Liver (tissue), 8 donors: ENCODE measurements at regions not wholly inside any gene's neighbourhood (a gene's known extent, or its start where the extent isn't known, plus 50 kb on each side); places are given as distances from the start of the nearest gene placed in this dataset.
"Not testable (repeated sequence)": the region's sequence is repeated elsewhere in the genome, so short reads cannot be mapped to it uniquely, and the experiment has no call there.

Experiments used
- DNase-seq: peaks from one replicate; pipeline ENCODE4 v3.0.0-alpha.2; 2017; ENCODE audit warnings: low spot score
- H3K27ac ChIP-seq, 2 donors: one replicate each; pipeline ENCODE4 v1.7.0; 2013; ENCODE audit warnings: inconsistent platforms in 2 of 2, low read length in 2 of 2, control low read depth in 1 of 2, low read depth in 1 of 2, mild to moderate bottlenecking in 1 of 2
- H3K27me3 ChIP-seq, 4 donors: one replicate each; pipeline versions ENCODE4 v1.6.1 to v1.7.0; 2013; ENCODE audit warnings: low read length in 3 of 4, inconsistent platforms in 1 of 4, mild to moderate bottlenecking in 1 of 4, moderate library complexity in 1 of 4; ENCODE audit not compliant: control insufficient read depth in 4 of 4, insufficient read depth in 4 of 4
- H3K36me3 ChIP-seq, 4 donors: one replicate each; pipeline versions ENCODE4 v1.6.1 to v1.7.0; 2013; ENCODE audit warnings: low read length in 3 of 4, mild to moderate bottlenecking in 3 of 4, low read depth in 1 of 4, moderate library complexity in 1 of 4; ENCODE audit not compliant: control insufficient read depth in 4 of 4, insufficient read depth in 3 of 4
- H3K4me1 ChIP-seq, 4 donors: one replicate each; pipeline versions ENCODE4 v1.6.1 to v1.7.0; 2013; ENCODE audit warnings: low read length in 3 of 4, mild to moderate bottlenecking in 3 of 4, moderate library complexity in 1 of 4; ENCODE audit not compliant: control insufficient read depth in 4 of 4, insufficient read depth in 4 of 4
- H3K4me3 ChIP-seq, 3 donors: one replicate each; pipeline versions ENCODE4 v1.6.1 to v1.7.0; 2013; ENCODE audit warnings: low read length in 3 of 3, control low read depth in 1 of 3, low read depth in 1 of 3, mild to moderate bottlenecking in 1 of 3
- H3K9ac ChIP-seq, 2 donors: one replicate each; pipeline ENCODE4 v1.7.0; 2013; ENCODE audit warnings: low read length in 2 of 2, mild to moderate bottlenecking in 2 of 2, moderate library complexity in 2 of 2, control low read depth in 1 of 2, low read depth in 1 of 2
- H3K9me3 ChIP-seq, 4 donors: one replicate each; pipeline versions ENCODE4 v1.6.1 to v1.7.0; 2013; ENCODE audit warnings: low read length in 3 of 4; ENCODE audit not compliant: control insufficient read depth in 4 of 4
- EGR1 ChIP-seq, 2 donors: IDR thresholded peaks; 2 replicates each; pipeline ENCODE4 v1.6.1; 2016 to 2018; ENCODE audit warnings: antibody characterized with exemption in 2 of 2, low read depth in 2 of 2
- FOXA2 ChIP-seq: IDR thresholded peaks from 2 replicates; pipeline ENCODE4 v1.6.1; 2016; ENCODE audit warnings: antibody characterized with exemption
- GABPA ChIP-seq, 2 donors: IDR thresholded peaks in 1 of 2; conservative IDR thresholded peaks in 1 of 2; 2 replicates each; pipeline ENCODE4 v1.6.1; 2016; ENCODE audit warnings: antibody characterized with exemption in 2 of 2, mild to moderate bottlenecking in 1 of 2, moderate library complexity in 1 of 2
- HNF4A ChIP-seq, 2 donors: conservative IDR thresholded peaks; 2 replicates each; pipeline ENCODE4 v1.6.1; 2016; ENCODE audit warnings: antibody characterized with exemption in 2 of 2, mild to moderate bottlenecking in 2 of 2
- HNF4G ChIP-seq: IDR thresholded peaks from 2 replicates; pipeline ENCODE4 v1.6.1; 2016; ENCODE audit warnings: antibody characterized with exemption
- JUND ChIP-seq, 2 donors: IDR thresholded peaks; 2 replicates each; pipeline ENCODE4 v1.6.1; 2016; ENCODE audit warnings: antibody characterized with exemption in 2 of 2
- NR2F2 ChIP-seq: IDR thresholded peaks from 2 replicates; pipeline ENCODE4 v1.6.1; 2016; ENCODE audit warnings: antibody characterized with exemption
- RAD21 ChIP-seq, 2 donors: IDR thresholded peaks; 2 replicates each; pipeline ENCODE4 v1.6.1; 2016; ENCODE audit warnings: antibody characterized with exemption in 2 of 2, mild to moderate bottlenecking in 2 of 2
- RXRA ChIP-seq, 2 donors: IDR thresholded peaks; 2 replicates each; pipeline ENCODE4 v1.6.1; 2017 to 2018; ENCODE audit warnings: antibody characterized with exemption in 2 of 2, mild to moderate bottlenecking in 1 of 2
- WGBS: extraction: QIAGEN DNeasy Blood & Tissue Kit; methylation state at CpG from one replicate; pipeline ENCODE4 v1.1.7; 2013; 5-methylcytosine and 5-hydroxymethylcytosine counted together
- TF ChIP-seq, protein P1 (sequence below): IDR thresholded peaks from 2 replicates; pipeline ENCODE4 v1.6.1; 2016; ENCODE audit warnings: antibody characterized with exemption
- TF ChIP-seq, protein P2 (sequence below): IDR thresholded peaks from 2 replicates; pipeline ENCODE4 v1.6.1; 2016; ENCODE audit warnings: antibody characterized with exemption
- TF ChIP-seq, protein P3 (sequence below): IDR thresholded peaks from 2 replicates; pipeline ENCODE4 v1.6.1; 2016; ENCODE audit warnings: antibody characterized with exemption
- TF ChIP-seq, protein P4 (sequence below): IDR thresholded peaks from 2 replicates; pipeline ENCODE4 v1.6.1; 2016; ENCODE audit warnings: antibody characterized with exemption, mild to moderate bottlenecking
- TF ChIP-seq, protein P5 (sequence below): fragments of 150-350 bp; IDR thresholded peaks from 2 replicates; pipeline ENCODE4 v1.5.1; 2017; ENCODE audit warnings: improper control_type of control experiment, low read depth, low read length; ENCODE audit not compliant: missing input control
- donor health status: healthy.
- donor health status: healthy.
- donor health status: healthy.
- donor health status: healthy.
- donor health status: healthy.

DNA sequence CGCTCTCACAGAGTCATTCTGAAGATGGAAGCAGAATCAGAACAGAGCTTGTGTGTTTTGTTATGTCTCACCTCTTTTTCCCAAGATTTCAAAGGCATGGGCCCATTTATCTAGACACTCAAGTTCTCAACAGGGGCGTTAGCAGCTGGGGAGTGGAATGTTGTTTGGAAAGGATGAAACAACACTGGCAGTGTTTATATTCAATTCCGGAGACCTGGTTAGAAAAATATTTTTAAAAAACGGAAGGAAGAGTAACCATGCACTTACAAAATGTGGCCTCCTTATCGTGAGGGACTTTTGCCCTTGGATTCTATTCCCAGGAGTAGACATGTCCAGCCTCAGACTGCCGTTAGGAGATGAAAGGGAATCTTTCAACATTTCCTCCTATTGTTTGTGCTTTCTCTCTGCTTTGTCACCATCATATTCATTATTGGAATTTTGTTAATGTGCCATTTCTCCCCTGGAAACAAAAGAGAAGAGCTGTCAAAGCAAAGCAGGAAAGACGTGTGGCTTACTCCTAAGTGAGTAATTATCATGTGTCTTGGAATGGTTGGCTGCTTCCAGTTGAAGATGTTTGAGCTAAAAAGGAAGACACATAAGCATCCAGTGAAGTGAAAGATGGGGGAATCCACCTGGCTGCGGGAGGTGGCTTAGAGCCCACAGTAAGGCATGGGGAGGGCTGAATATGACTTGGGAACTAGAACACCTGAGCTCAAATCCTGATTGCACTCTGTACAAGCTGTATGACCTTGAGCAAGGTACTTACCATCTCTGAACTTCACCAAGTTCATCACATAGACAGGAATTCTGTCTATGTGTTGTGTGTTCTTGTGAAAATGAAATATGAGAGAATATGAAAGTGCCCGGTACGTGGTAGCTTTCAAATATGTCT, 71.7 kb upstream of the JUN start:
- Histone ChIP-seq H3K9ac (no peak overlapping the region), H3K4me3 (no peak overlapping the region), H3K9me3 (no peaks in the 10 kb centered on the region), H3K4me1 (no peaks in the 10 kb centered on the region), H3K27me3 (no peaks in the 10 kb centered on the region), H3K27ac (no peak overlapping the region), H3K36me3 (no peaks in the 10 kb centered on the region)
- no peak for DNase-seq
- TF ChIP-seq RAD21 (IDR thresholded peaks at IDR 0.05): peak in 1 of 2 donors; percentile 13
- peak; percentile 56 for TF ChIP-seq NR2F2
- TF ChIP-seq, protein P1, sequence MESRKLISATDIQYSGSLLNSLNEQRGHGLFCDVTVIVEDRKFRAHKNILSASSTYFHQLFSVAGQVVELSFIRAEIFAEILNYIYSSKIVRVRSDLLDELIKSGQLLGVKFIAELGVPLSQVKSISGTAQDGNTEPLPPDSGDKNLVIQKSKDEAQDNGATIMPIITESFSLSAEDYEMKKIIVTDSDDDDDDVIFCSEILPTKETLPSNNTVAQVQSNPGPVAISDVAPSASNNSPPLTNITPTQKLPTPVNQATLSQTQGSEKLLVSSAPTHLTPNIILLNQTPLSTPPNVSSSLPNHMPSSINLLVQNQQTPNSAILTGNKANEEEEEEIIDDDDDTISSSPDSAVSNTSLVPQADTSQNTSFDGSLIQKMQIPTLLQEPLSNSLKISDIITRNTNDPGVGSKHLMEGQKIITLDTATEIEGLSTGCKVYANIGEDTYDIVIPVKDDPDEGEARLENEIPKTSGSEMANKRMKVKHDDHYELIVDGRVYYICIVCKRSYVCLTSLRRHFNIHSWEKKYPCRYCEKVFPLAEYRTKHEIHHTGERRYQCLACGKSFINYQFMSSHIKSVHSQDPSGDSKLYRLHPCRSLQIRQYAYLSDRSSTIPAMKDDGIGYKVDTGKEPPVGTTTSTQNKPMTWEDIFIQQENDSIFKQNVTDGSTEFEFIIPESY: no peak
- TF ChIP-seq, protein P2, sequence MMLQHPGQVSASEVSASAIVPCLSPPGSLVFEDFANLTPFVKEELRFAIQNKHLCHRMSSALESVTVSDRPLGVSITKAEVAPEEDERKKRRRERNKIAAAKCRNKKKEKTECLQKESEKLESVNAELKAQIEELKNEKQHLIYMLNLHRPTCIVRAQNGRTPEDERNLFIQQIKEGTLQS: no peak
- TF ChIP-seq, protein P3, sequence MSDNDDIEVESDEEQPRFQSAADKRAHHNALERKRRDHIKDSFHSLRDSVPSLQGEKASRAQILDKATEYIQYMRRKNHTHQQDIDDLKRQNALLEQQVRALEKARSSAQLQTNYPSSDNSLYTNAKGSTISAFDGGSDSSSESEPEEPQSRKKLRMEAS: peak; percentile 19
- 87% methylated on average over 10 of the region's 10 CpGs for WGBS

DNA sequence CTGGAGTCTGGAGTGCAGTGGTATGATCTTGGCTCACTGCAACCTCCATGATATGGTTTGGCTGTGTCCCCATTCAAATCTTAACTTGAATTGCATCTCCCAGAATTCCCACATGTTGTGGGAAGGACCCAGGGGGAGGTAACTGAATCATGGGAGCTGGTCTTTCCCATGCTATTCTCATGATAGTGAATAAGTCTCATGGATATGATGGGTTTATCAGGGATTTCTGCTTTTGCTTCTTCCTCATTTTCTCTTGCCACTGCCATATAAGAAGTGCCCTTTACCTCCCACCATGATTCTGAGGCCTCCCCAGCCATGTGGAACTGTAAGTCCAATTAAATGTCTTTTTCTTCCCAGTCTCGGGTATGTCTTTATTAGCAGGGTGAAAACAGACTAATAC, 72.4 kb upstream of the JUN start:
- 100% methylated on average over 1 of the region's 1 CpG for WGBS
- not testable (repeated sequence) for H3K27me3 ChIP-seq, H3K36me3 ChIP-seq

DNA sequence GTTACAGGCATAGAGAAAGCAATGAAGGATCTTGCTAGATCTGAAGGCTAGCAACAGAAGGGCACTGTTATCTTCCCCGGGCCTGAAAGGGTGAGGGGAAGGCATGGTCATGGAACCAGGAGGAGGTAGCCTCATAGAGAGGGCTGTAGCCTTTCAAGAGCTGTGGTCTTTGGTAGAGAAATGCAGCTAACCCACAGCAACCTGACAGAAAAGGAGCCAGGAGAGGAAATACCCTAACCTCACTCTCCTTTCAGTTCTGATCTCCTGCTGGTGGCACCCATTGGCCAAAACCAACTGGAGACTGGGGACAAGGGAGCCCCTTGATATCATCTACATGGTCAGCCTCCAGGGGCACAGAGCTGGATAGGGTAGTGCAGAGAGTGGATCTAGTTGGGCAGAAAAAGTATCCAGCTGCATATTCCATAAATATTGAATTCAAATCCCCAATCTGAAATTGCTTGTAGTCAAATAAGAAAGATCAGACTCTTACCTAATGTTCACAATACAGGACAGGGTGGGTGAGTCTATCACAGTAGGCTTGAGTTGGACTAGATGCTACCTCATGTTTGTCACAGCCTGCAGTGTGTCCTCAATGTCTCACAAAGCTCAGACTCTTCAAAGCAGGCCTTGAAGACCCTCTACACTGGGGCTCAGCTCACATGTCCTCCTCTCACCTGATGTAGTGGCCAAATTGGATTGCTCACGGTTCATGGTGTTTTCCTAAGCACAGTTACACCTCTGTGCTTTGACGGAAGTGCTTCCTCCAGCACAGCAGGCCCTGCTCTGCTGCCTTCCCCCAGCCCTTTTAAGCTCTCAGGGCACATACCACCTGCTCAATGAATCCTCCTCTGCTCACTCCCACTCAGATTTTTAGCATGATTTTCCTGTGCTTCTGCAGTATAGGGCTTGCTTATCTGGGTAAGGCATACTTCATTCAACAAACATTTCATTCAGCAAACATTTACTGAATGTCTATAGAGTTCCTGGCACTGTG, 74.1 kb upstream of the JUN start:
- no peak overlapping the region for H3K27ac ChIP-seq
- WGBS: 74% methylated on average over 3 of the region's 3 CpGs
- no peak overlapping the region for H3K4me3 ChIP-seq
- no peaks in the 10 kb centered on the region for H3K4me1 ChIP-seq
- TF ChIP-seq FOXA2 (no peak), RXRA (IDR thresholded peaks at IDR 0.05) (no peak), HNF4A (conservative IDR thresholded peaks at IDR 0.05) (no peak), EGR1 (IDR thresholded peaks at IDR 0.05; ENCODE audit: low read depth in 2 of 2) (no peak), NR2F2 (no peak), RAD21 (IDR thresholded peaks at IDR 0.05) (no peak), GABPA (IDR thresholded peaks at IDR 0.05 in 1 of 2, conservative IDR thresholded peaks at IDR 0.05 in 1 of 2) (no peak), HNF4G (no peak), JUND (IDR thresholded peaks at IDR 0.05) (no peak)
- TF ChIP-seq, protein P4, sequence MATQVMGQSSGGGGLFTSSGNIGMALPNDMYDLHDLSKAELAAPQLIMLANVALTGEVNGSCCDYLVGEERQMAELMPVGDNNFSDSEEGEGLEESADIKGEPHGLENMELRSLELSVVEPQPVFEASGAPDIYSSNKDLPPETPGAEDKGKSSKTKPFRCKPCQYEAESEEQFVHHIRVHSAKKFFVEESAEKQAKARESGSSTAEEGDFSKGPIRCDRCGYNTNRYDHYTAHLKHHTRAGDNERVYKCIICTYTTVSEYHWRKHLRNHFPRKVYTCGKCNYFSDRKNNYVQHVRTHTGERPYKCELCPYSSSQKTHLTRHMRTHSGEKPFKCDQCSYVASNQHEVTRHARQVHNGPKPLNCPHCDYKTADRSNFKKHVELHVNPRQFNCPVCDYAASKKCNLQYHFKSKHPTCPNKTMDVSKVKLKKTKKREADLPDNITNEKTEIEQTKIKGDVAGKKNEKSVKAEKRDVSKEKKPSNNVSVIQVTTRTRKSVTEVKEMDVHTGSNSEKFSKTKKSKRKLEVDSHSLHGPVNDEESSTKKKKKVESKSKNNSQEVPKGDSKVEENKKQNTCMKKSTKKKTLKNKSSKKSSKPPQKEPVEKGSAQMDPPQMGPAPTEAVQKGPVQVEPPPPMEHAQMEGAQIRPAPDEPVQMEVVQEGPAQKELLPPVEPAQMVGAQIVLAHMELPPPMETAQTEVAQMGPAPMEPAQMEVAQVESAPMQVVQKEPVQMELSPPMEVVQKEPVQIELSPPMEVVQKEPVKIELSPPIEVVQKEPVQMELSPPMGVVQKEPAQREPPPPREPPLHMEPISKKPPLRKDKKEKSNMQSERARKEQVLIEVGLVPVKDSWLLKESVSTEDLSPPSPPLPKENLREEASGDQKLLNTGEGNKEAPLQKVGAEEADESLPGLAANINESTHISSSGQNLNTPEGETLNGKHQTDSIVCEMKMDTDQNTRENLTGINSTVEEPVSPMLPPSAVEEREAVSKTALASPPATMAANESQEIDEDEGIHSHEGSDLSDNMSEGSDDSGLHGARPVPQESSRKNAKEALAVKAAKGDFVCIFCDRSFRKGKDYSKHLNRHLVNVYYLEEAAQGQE: no peak
- TF ChIP-seq, protein P2: no peak
- TF ChIP-seq, protein P5, sequence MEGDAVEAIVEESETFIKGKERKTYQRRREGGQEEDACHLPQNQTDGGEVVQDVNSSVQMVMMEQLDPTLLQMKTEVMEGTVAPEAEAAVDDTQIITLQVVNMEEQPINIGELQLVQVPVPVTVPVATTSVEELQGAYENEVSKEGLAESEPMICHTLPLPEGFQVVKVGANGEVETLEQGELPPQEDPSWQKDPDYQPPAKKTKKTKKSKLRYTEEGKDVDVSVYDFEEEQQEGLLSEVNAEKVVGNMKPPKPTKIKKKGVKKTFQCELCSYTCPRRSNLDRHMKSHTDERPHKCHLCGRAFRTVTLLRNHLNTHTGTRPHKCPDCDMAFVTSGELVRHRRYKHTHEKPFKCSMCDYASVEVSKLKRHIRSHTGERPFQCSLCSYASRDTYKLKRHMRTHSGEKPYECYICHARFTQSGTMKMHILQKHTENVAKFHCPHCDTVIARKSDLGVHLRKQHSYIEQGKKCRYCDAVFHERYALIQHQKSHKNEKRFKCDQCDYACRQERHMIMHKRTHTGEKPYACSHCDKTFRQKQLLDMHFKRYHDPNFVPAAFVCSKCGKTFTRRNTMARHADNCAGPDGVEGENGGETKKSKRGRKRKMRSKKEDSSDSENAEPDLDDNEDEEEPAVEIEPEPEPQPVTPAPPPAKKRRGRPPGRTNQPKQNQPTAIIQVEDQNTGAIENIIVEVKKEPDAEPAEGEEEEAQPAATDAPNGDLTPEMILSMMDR: no peak
- no peak for DNase-seq
- H3K27me3 ChIP-seq: no peaks in the 10 kb centered on the region
- no peaks in the 10 kb centered on the region for H3K36me3 ChIP-seq
- H3K9me3 ChIP-seq: no peaks in the 10 kb centered on the region
- no peak overlapping the region for H3K9ac ChIP-seq

More for the DNA sequence above, 72.4 kb upstream of the JUN start:
- not testable (repeated sequence) for H3K4me1 ChIP-seq, H3K9ac ChIP-seq, H3K4me3 ChIP-seq, DNase-seq, H3K9me3 ChIP-seq, H3K27ac ChIP-seq
